ENCODE measurements at regions not wholly inside any gene's neighbourhood (a gene's known extent, or its start where the extent isn't known, plus 50 kb on each side); places are given as distances from the start of the nearest gene placed in this dataset.

DNA sequence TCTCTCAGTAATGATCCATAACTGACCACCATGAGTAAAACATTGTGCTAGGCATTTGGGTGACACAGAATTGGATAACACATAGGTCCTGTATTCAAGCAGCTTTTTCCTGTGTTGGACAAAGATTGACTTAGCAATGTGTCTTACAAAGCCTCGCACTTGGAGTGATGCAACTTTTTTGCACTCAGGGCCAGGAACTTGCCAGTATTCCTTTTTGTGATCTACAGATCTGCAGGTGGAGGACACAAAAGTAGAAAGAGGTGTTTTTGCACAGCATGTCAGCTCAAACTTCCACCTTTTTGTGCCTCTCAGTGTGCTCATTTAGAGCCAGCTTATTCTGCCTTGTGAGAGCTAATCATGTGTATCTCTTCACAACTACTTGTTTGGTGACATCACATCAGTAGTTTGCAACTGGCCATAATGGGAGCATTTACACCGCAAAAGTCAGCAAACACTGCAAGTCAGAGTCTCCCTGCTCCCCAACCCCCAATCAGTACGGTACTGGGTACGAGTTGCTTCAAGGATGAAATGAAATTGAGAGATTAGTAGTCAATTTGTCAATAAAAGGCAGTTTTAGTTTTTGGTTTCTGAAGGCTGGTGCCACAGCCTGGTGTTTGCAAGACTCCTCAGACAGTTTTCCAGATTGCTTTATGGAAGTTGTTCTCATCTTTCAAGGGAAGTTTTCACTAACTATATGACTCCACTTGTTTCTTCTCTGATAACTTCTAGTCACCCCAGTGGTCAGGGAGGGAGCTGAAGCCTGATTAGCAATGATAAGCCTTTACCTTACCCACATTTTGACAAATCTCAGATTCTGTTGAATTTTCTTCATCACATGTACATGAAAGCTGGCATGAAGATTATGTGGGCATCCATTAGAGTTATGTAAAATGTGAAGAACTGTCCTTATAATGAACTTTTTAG, 149.1 kb downstream of the PDCD6IP start:
- dilution Hi-C loops (cut with MboI; ENCODE audit: extremely low pct_ligation_motif_present, low sequenced_read_pairs): no loop called here
- no peaks in the 10 kb centered on the region for H4K20me1 ChIP-seq (replicated peaks; ENCODE audit: control insufficient read depth, extremely low read depth, insufficient read depth, low read length)
- no peak overlapping the region for H3K9ac ChIP-seq (replicated peaks; ENCODE audit: extremely low read depth, insufficient read depth, low read length)
- DNase-seq (ENCODE audit: low read depth, low spot score) (no peak), FAIRE-seq (no peak)
- ChIA-PET CTCF (interaction anchor here (1.1 kb wide), 1 partner anchor 9 kb away, joined by 3 read pairs; no protein-coding TSS in a partner anchor), POLR2A (no interaction called here)
- no peak overlapping the region for H2AFZ ChIP-seq (ENCODE audit: low read depth, low read length)
- no peaks in the 10 kb centered on the region for H3K4me1 ChIP-seq (ENCODE audit: control insufficient read depth, extremely low read depth, insufficient read depth, low read length)
- no TSS peak for BruUV-seq (replicated peaks)
- H3K9me3 ChIP-seq (replicated peaks; ENCODE audit: control insufficient read depth, insufficient read depth, low read length): no peaks in the 10 kb centered on the region
- TF ChIP-seq JUN (IDR thresholded peaks at IDR 0.05; ENCODE audit: borderline replicate concordance, insufficient read depth, insufficient read length, low read depth) (no peak), POLR2A (IDR thresholded peaks at IDR 0.05; ENCODE audit: low read depth, low read length) (no peak), MAX (IDR thresholded peaks at IDR 0.05; ENCODE audit: insufficient read depth, insufficient read length) (no peak), MYC (IDR thresholded peaks at IDR 0.05; ENCODE audit: low read depth, low read length) (no peak), POLR2AphosphoS5 (IDR thresholded peaks at IDR 0.05; ENCODE audit: insufficient read depth, low read depth, low read length) (no peak)
- TF ChIP-seq, protein P1, sequence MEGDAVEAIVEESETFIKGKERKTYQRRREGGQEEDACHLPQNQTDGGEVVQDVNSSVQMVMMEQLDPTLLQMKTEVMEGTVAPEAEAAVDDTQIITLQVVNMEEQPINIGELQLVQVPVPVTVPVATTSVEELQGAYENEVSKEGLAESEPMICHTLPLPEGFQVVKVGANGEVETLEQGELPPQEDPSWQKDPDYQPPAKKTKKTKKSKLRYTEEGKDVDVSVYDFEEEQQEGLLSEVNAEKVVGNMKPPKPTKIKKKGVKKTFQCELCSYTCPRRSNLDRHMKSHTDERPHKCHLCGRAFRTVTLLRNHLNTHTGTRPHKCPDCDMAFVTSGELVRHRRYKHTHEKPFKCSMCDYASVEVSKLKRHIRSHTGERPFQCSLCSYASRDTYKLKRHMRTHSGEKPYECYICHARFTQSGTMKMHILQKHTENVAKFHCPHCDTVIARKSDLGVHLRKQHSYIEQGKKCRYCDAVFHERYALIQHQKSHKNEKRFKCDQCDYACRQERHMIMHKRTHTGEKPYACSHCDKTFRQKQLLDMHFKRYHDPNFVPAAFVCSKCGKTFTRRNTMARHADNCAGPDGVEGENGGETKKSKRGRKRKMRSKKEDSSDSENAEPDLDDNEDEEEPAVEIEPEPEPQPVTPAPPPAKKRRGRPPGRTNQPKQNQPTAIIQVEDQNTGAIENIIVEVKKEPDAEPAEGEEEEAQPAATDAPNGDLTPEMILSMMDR (IDR thresholded peaks at IDR 0.05; ENCODE audit: extremely low read depth in 1 of 2, insufficient read depth in 1 of 2, low read depth in 1 of 2, low read length in 2 of 2): no peak
- intact Hi-C loops (cut with micrococcal nuclease): no loop called here
- H3K36me3 ChIP-seq (ENCODE audit: control insufficient read depth in 2 of 2, extremely low read depth in 1 of 2, insufficient read depth in 2 of 2, low read length in 2 of 2): no peaks in the 10 kb centered on the region
- no peaks in the 10 kb centered on the region for H3K79me2 ChIP-seq (ENCODE audit: control insufficient read depth, insufficient read depth, low read length)
- H3K9me1 ChIP-seq (replicated peaks; ENCODE audit: control insufficient read depth, extremely low read depth, insufficient read depth, low read length): no peaks in the 10 kb centered on the region
- peaks cover 1 to 6% of the 10 kb centered on the region in 2 experiments for H3K27me3 ChIP-seq (ENCODE audit: control insufficient read depth in 2 of 2, insufficient read depth in 2 of 2, low read length in 2 of 2)
- no peak overlapping the region for H3K27ac ChIP-seq (ENCODE audit: insufficient read depth, low read depth, low read length)
- H3K4me2 ChIP-seq (ENCODE audit: insufficient read depth, low read length): no peak overlapping the region
- H3K4me3 ChIP-seq (replicated peaks in 1 of 3; ENCODE audit: insufficient read depth in 1 of 3, low read depth in 1 of 3, low read length in 3 of 3): no peak overlapping the region

Measured in endothelial cell of umbilical vein (primary cell).